ENCODE measurements at regions not wholly inside any gene's neighbourhood (a gene's known extent, or its start where the extent isn't known, plus 50 kb on each side); places are given as distances from the start of the nearest gene placed in this dataset.

GRCh38 chr15:47846876-47847275 lies 129.6 kb downstream of the SEMA6D start:
- no peaks in the 10 kb centered on the region for H3K4me1 Mint-ChIP-seq
- DNase-seq (ENCODE audit: low spot score) (no peak), ATAC-seq (no peak)
- no peaks in the 10 kb centered on the region for H3K36me3 Mint-ChIP-seq
- POLR2A ChIA-PET: no interaction called here
- H3K4me3 Mint-ChIP-seq: no peak overlapping the region
- H3K27me3 Mint-ChIP-seq (ENCODE audit: low read depth): no peaks in the 10 kb centered on the region
- no peak overlapping the region for H3K27ac Mint-ChIP-seq
- no peak for TF ChIP-seq E2F4 (CRISPR knock-in tag; IDR thresholded peaks at IDR 0.05; ENCODE audit: borderline replicate concordance, low read depth)
- no peak for TF ChIP-seq ETV6 (CRISPR knock-in tag; IDR thresholded peaks at IDR 0.05)
- no peak for TF ChIP-seq PRDM15 (CRISPR knock-in tag; IDR thresholded peaks at IDR 0.05)
- TF ChIP-seq MAX (CRISPR knock-in tag; IDR thresholded peaks at IDR 0.05): no peak
- no peak for TF ChIP-seq STAT6 (CRISPR knock-in tag; conservative IDR thresholded peaks at IDR 0.05; ENCODE audit: low read depth)
- TF ChIP-seq FOXJ3 (CRISPR knock-in tag; IDR thresholded peaks at IDR 0.05; ENCODE audit: borderline replicate concordance): no peak
- no peak for TF ChIP-seq MLX (CRISPR knock-in tag; IDR thresholded peaks at IDR 0.05)
- TF ChIP-seq ATF1 (CRISPR knock-in tag; IDR thresholded peaks at IDR 0.05): no peak
- no peak for TF ChIP-seq NR3C1 (CRISPR knock-in tag; conservative IDR thresholded peaks at IDR 0.05; ENCODE audit: low read depth)
- no peak for TF ChIP-seq TEAD4 (CRISPR knock-in tag; IDR thresholded peaks at IDR 0.05)
- no peak for TF ChIP-seq ZNF263 (CRISPR knock-in tag; IDR thresholded peaks at IDR 0.05; ENCODE audit: low read depth)
- no peak for TF ChIP-seq IRF2 (CRISPR knock-in tag; IDR thresholded peaks at IDR 0.05; ENCODE audit: borderline replicate concordance, low read depth)
- no peak for TF ChIP-seq KAT7 (CRISPR knock-in tag; IDR thresholded peaks at IDR 0.05; ENCODE audit: borderline replicate concordance)
- no peak for TF ChIP-seq ZNF138 (CRISPR knock-in tag; conservative IDR thresholded peaks at IDR 0.05)
- no peak for TF ChIP-seq HMGA2 (CRISPR knock-in tag; IDR thresholded peaks at IDR 0.05)
- no peak for TF ChIP-seq ZNF219 (CRISPR knock-in tag; IDR thresholded peaks at IDR 0.05; ENCODE audit: borderline replicate concordance)
- no peak for TF ChIP-seq CREB1 (CRISPR knock-in tag; IDR thresholded peaks at IDR 0.05)
- TF ChIP-seq ATF2 (CRISPR knock-in tag; IDR thresholded peaks at IDR 0.05; ENCODE audit: borderline replicate concordance, low read depth): no peak
- CTCF ChIA-PET: no interaction called here
- no peaks in the 10 kb centered on the region for H3K9me3 Mint-ChIP-seq
